Erythroblast (primary cell): ENCODE measurements at regions not wholly inside any gene's neighbourhood (a gene's known extent, or its start where the extent isn't known, plus 50 kb on each side); places are given as distances from the start of the nearest gene placed in this dataset.

ENCODE experiments used
- GATA1 ChIP-seq: IDR thresholded peaks from 2 replicates; pipeline ENCODE4 v1.6.1; 2011; ENCODE audit warnings: low read depth, mild to moderate bottlenecking, control low read depth, low read length, moderate library complexity
- POLR2A ChIP-seq: IDR thresholded peaks from 2 replicates; pipeline ENCODE4 v1.6.1; 2011; ENCODE audit warnings: mild to moderate bottlenecking, low read length

GRCh38 chr20:7609251-7609650 is 331.0 kb downstream of the HAO1 start:
- TF ChIP-seq POLR2A (no peak), GATA1 (no peak)
